MV-4-11 (cell line): ENCODE measurements at regions not wholly inside any gene's neighbourhood (a gene's known extent, or its start where the extent isn't known, plus 50 kb on each side); places are given as distances from the start of the nearest gene placed in this dataset.
A peak's percentile ranks its signal among the peaks of the same experiment; 100 is the strongest.

ENCODE experiments used
- DNase-seq: peaks from one replicate; lab custom pipeline; 2025; lab: John Stamatoyannopoulos, UW

DNA sequence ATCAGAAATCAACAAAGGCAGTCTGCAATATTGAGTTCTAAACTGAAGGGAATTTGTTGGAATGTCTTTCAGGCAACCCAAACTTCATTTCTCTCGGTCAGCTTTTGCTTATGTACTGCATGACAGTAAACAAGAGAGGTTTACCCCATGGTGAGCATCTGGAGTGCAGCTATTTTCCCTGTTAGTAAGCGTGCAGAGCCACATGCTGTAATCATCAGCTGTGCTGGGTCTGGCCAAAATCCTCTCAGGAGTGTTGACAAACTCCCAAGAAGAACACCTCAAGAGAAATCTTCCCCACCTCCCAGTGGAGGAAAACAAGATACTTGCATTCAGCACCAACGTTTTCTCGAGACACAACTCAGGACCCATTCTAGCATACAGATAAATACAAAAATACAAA, 83.6 kb upstream of the ADAMTSL1 start:
- DNase-seq, result no peak

DNA sequence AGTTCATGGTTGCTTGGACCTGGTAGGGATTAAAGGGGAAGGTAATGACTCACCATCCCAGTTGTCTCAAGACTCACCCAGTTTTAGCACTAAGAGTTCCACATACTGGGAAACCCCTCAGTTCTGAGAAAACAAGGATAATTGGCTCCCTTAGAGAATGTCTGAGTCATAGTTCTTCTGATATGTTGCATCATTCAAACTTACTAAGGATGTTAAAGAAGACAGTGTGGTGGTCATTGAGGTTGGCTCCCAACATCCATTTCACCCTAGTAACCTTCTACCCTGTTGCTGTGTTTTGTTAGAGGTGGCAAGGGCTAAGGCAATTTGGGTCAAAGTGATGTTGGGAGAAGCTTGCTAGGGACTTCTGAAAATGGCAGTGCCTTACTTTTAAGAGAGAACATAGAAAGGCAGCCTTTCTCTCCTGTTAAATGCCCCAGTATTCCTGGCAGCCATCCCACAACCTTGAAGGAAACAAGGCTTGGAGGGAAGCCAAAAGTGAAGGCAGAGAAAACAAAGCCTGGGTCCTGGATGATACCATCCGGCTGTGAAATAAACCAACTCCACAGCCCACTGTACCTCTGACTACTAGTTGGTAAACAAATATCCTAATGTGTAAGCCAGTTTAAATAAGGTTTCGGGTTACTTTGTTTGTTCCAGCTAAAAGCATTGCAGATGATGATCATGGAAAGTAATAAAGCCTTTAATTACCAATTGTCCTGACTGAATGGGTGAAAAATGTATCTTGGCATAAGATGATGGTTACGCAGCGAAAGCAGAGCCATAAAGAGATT, 80.4 kb upstream of the ADAMTSL1 start:
- peak; percentile 91 for DNase-seq

DNA sequence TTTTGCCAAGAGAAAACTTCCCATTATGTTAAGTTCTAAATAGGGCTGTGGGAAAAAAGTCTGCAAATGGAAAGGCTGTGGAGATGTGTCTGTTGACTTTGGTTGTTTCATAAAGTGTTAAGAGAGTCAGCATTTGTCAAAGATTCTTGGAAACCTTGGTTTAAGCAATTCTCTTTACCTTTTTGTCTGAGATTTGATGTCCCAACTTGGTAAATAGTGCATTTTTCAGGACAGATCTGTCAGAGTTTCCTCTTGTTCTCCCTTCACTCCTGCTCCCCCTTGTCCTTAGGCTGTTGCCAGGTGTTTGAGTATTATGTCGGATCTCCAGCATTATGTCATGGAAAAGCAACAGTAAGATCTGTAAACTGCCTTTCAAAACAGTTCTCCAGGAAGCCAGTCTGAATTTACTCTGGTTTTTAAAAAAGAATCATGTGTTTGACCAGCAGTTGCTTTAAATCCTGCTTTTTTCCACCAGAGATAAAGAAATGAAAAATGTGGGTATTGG, 79.1 kb upstream of the ADAMTSL1 start:
- DNase-seq, result no peak

DNA sequence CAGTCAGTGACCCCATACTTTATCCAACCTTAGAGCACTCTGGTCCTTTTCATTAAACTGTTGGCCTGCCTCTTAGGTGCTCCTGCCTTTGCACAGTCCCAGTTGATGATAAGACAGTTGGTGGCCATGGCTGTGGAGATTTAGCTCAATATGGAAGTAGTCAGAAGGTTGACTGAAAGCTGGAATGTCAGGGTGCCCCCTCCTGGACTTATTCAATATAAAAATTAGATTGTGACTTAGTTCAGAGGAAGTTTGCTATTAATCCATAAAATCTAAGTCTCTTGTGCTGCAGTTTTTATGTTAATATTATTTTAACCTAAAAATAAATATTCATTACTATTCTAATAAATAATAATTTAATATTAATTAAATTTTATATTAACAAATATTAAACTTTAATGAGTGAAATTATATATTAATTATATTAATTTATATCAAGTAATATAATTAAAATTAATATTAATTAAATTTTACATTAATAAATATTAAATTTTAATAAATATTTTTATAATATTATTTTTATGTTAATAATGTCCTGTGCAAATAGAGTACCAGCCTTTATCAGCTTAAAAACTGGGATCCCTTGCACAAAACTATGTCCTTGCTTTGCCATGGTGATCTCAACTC, 77.7 kb upstream of the ADAMTSL1 start:
- DNase-seq, result peak; percentile 53

DNA sequence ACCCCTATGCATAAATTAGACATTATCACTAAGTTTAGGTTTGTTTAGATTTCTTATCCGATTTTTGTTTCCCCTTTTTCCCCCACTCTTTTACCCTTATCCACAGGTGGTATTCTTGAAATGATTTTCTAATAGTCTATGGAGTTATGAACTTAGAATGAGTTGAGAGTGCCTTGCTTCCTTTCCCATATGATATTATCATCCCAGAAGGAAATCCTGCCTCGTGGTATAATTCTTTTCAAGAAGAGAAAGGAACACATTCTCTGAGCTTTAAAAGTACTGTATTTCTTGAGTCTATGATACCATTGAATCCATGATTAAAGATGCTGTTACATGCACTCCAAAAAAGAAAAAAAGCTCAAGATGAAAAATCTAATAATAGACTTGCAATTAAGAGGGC, 76.9 kb upstream of the ADAMTSL1 start:
- no peak for DNase-seq

DNA sequence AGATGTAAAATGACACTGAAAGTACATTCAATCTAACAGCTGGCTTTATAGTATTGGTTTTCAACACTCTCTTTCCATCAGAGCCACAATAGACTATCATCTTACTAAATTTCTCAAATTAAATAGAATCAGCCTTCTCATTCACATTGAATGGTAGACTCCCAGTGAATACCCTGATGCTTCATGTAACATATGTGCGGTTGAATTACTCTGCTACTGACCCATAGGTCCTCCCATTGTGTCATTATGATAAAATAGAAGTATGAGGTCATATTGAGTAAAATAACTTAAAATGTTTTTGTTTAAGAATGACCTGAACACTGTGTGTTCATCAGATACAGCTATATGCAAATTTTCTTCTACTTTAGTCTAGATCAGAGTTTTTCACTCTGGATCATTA, 75.9 kb upstream of the ADAMTSL1 start:
- DNase-seq, result no peak

DNA sequence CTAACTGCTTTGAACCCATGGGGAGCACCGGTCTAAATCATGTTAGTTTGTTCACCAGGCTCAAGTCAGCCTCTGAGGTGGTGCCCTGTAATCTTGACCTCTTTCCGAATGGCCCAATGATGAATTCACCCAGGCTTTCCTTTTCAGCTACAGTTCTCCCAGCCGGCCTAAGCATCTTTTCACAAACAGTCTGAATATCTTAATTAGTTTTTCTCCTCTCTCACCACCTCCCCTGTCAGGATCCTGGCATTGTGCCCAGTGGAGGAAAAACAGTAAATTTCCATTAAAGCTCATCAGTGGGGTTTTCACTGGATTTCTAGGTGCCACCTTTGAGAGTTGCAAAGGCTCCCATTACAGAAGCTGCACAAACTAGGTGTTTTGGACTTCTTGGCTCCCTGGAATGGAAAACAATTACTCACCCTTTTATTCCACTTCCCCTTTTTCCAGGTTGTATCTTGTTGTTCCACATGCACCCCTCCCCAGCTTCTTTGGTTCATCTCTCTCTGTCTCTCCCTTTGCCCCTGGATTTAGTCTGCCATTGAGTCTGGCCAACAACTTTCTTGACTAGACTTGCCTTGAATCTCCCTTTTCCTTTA, 69.4 kb upstream of the ADAMTSL1 start:
- DNase-seq, result no peak

DNA sequence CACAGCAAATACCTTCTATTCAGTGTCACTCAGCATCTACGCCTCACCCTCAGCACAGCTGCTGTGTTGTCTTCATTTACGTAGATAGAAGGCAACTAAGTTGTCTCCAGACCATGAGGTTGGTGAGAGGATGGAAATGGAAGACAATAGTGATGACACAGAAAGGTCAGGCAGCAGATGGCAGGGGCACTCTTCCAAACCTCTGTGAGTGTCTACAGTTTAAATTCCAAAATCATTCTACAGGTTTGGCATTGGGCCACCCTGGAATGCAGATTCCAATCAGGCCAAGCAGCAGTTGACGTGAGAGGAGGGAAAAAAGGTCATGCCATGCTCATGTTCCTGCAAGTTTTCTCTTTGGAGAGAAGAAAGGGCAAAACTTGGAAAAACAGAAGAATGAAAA, 68.7 kb upstream of the ADAMTSL1 start:
- DNase-seq, result no peak

DNA sequence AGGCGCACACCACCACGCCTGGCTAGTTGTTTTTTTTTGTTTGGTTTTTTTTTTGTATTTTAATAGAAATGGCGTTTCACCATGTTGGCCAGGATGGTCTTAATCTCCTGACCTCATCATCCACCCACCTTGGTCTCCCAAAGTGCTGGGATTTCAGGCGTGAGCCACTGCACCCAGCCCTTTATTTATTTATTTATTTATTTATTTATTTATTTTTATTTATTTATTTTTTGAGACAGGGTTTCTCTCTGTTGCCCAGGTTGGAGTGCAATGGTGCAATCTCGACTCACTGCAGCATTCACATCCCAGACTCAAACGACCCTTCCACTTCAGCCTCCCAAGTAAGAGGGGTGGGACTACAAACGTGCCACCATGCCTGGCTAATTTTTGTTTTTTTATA, 63.0 kb upstream of the ADAMTSL1 start:
- DNase-seq, result no peak

DNA sequence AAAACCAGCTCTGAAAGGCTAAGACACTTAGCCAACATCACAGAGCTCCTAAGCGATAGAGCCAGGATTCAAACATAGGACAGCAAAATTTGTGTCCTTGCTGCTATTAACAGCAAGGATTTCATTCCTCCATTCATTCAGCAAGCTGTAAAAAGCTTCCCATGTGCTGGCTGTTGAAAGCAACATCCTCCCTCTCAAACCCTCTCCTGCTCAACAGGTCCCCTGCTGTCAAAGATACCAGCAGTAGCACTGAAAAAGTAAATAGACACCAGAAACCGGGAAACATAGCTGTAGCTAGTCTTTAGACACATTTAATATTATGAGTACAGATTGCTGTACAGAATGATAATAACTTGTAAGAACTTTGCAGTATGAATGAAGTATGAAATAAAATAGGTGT, 52.6 kb upstream of the ADAMTSL1 start:
- DNase-seq, result no peak

DNA sequence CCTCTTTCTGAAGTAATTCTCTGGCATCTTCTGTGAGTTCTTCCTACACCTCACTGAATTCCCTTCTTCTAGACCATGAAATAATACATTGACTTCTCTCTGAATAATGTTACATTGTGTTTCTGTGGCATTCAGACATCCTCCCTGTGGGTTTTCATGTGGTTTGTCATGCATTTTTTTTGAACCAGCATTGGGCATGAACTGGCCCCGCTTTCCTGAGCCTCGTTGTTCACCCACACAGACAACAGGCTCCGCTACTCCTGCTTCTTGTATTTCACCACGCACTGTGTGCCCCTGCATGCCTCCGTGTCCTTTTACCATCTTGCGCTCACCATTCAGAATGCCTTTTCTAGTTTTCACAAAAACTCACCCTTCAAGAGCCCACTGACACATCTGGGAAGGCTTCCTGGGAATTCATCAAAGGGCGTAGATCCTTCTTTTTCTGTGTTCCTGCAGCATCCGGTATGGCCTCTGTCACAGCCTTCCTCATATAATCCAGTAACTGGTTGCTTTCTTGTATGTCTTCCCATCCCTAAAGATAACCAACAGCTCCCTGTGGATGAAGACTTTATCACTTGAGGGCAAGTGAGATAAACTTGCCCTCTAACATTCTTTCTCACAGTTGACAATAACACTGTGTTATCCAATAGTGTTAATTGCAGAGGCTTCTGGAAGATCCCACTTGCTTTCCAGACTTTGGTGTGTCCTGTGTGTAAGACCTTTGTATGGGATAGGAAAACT, 51.5 kb upstream of the ADAMTSL1 start:
- peak; percentile 22 for DNase-seq

DNA sequence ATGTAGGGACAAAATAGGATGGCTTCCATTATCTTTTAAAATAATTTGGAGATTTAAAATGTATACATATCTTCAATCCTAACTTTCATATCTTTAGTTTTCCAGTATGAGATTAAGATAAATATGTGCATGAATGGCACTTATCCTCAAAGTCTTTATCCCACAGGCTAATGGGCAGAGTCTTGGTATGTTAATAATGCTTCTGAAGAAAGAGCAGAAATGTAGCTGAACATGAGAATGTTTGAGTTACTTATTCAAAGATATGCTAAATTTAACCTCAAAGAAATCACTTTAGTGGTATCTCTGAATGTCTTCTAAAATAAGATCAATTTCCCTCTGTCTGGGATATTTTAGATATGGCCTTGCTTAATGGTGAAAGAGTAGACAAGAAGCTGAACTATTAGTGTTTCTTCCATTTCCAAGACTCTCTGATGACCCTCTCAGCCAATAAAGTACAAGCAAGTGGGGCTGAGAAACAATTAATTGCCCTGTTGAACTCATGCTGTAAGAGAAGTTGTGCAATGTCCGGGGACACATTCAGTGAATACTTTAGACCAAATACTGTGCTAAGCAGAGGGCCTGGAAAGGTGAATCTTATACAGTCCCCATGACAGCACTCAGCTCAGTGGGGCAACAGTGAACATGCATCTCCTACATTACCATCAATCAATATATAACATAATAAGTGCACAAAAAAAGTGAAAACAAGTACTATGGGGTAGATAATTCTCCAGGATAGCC, 50.0 kb upstream of the ADAMTSL1 start:
- peak; percentile 12 for DNase-seq
